ENCODE measurements at regions not wholly inside any gene's neighbourhood (a gene's known extent, or its start where the extent isn't known, plus 50 kb on each side); places are given as distances from the start of the nearest gene placed in this dataset.

DNA sequence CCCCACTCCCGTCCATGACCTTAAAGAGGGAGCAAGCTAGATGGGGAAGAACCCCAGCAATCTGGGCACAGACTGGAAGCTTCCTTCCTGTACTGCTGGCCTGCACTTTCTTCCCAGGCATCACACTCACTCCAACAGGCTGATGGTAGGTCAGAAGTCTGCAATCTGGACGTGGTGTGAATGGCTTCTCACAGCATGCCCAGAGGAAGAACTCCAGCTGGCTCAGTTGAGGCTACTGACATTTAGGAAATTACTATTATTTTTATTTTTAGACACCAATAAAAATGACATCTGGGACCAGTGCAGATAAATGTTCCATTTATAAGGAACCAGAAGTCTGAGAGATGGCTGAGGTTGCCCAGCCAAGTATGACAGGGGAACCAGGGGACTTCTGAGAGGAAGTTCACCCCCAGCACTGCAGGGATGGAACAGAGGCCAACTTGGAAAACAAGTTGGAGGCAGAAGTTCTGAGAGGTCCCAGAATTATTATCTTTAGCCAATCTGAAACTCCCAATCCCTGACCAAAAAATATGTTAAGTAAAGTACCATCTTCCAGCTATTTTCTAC lies 163.8 kb upstream of the CTNNB1 start:
- TF ChIP-seq, protein P1, sequence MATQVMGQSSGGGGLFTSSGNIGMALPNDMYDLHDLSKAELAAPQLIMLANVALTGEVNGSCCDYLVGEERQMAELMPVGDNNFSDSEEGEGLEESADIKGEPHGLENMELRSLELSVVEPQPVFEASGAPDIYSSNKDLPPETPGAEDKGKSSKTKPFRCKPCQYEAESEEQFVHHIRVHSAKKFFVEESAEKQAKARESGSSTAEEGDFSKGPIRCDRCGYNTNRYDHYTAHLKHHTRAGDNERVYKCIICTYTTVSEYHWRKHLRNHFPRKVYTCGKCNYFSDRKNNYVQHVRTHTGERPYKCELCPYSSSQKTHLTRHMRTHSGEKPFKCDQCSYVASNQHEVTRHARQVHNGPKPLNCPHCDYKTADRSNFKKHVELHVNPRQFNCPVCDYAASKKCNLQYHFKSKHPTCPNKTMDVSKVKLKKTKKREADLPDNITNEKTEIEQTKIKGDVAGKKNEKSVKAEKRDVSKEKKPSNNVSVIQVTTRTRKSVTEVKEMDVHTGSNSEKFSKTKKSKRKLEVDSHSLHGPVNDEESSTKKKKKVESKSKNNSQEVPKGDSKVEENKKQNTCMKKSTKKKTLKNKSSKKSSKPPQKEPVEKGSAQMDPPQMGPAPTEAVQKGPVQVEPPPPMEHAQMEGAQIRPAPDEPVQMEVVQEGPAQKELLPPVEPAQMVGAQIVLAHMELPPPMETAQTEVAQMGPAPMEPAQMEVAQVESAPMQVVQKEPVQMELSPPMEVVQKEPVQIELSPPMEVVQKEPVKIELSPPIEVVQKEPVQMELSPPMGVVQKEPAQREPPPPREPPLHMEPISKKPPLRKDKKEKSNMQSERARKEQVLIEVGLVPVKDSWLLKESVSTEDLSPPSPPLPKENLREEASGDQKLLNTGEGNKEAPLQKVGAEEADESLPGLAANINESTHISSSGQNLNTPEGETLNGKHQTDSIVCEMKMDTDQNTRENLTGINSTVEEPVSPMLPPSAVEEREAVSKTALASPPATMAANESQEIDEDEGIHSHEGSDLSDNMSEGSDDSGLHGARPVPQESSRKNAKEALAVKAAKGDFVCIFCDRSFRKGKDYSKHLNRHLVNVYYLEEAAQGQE (IDR thresholded peaks at IDR 0.05; ENCODE audit: insufficient read depth in 1 of 2, low read depth in 2 of 2, low read length in 2 of 2) = no peak
- no peak for TF ChIP-seq TAF1 (IDR thresholded peaks at IDR 0.05; ENCODE audit: borderline replicate concordance, insufficient read depth, low read length)
- TF ChIP-seq SIN3A (IDR thresholded peaks at IDR 0.05; ENCODE audit: borderline replicate concordance, insufficient read depth, low read length) = no peak
- no peak for TF ChIP-seq POLR2AphosphoS5 (IDR thresholded peaks at IDR 0.05; ENCODE audit: low read depth, low read length)
- no peak for TF ChIP-seq FOXP2 (optimal IDR thresholded peaks at IDR 0.05; ENCODE audit: borderline replicate concordance, extremely low read depth, extremely low read length, insufficient read depth)

Measured in PFSK-1 (cell line).